KMS-11 (cell line): ENCODE measurements at regions not wholly inside any gene's neighbourhood (a gene's known extent, or its start where the extent isn't known, plus 50 kb on each side); places are given as distances from the start of the nearest gene placed in this dataset.

Source experiments
- H2AFZ ChIP-seq: fragments of 200-600 bp; sonication (generic); 2 replicates; pipeline ENCODE4 v1.6.1; 2016; ENCODE audit warnings: antibody characterized with exemption, mixed run types, low read depth
- H3K27ac ChIP-seq: fragments of 200-600 bp; sonication (generic); 2 replicates; pipeline ENCODE4 v1.6.1; 2016; ENCODE audit warnings: mild to moderate bottlenecking, mixed run types
- H3K27me3 ChIP-seq: fragments of 200-600 bp; sonication (generic); 2 replicates; pipeline ENCODE4 v1.6.1; 2017; ENCODE audit warnings: mild to moderate bottlenecking, low read depth, mixed run types, moderate library complexity; ENCODE audit not compliant: insufficient read depth
- H3K36me3 ChIP-seq: fragments of 200-600 bp; sonication (generic); 2 replicates; pipeline ENCODE4 v1.6.1; 2017; ENCODE audit warnings: mild to moderate bottlenecking, mixed run types; ENCODE audit not compliant: insufficient read depth
- H3K4me1 ChIP-seq: fragments of 200-600 bp; sonication (generic); 2 replicates; pipeline ENCODE4 v1.6.1; 2016; ENCODE audit warnings: mild to moderate bottlenecking, low read depth, mixed run types; ENCODE audit not compliant: poor library complexity, severe bottlenecking
- H3K4me2 ChIP-seq: fragments of 200-600 bp; sonication (generic); 2 replicates; pipeline ENCODE4 v1.7.0; 2016; ENCODE audit warnings: mild to moderate bottlenecking, mixed run types
- H3K4me3 ChIP-seq: fragments of 200-600 bp; sonication (generic); IDR thresholded peaks from 2 replicates; pipeline ENCODE4 v1.6.1; 2017; ENCODE audit warnings: low read depth, low read length, mixed read lengths; ENCODE audit not compliant: insufficient read depth
- H3K79me2 ChIP-seq: fragments of 200-600 bp; sonication (generic); 2 replicates; pipeline ENCODE4 v1.6.1; 2016; ENCODE audit warnings: low read depth, mixed run types; ENCODE audit not compliant: insufficient read depth
- H3K9ac ChIP-seq: fragments of 200-600 bp; sonication (generic); 2 replicates; pipeline ENCODE4 v1.6.1; 2016; ENCODE audit warnings: mild to moderate bottlenecking, mixed run types
- H4K20me1 ChIP-seq: fragments of 200-600 bp; sonication (generic); 2 replicates; pipeline ENCODE4 v1.6.1; 2016; ENCODE audit warnings: mild to moderate bottlenecking, mixed run types; ENCODE audit not compliant: insufficient read depth
- TF ChIP-seq, protein P1 (sequence below): fragments of 200-600 bp; sonication (generic); conservative IDR thresholded peaks from 2 replicates; pipeline ENCODE4 v1.6.1; 2017; ENCODE audit warnings: low read depth, mild to moderate bottlenecking, antibody characterized with exemption, low read length, moderate library complexity, mixed read lengths

DNA sequence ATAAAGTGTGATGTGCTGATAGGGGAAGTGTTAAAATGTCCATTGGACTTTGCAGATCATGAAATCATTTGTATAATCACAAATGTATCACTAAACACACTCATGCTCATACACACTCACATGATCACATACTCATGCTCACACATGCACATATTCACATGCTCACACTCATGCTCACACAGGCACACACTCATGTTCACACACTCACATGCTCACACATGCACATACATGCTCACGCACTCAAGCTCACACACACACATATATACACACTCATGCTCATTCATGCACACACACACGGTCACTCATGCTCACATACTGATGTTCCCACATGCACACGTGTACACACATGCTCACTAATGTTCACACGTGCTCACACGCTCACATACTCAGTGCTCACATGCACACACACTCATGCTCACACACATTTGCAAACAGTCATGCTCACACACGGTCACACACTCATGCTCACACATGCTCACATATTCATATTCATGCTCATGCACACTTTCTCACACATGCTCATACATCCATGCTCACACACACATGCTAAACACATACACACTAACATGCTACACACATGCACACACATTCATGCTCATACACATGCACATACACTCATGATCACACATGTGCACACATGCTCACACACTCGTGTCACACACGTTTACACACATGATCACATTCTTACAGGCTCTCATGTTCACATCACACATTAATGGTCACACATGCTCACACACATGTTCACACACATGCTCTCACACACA is 116.7 kb upstream of the GJB6 start:
- H3K36me3 ChIP-seq, result no peaks in the 10 kb centered on the region
- TF ChIP-seq, protein P1, sequence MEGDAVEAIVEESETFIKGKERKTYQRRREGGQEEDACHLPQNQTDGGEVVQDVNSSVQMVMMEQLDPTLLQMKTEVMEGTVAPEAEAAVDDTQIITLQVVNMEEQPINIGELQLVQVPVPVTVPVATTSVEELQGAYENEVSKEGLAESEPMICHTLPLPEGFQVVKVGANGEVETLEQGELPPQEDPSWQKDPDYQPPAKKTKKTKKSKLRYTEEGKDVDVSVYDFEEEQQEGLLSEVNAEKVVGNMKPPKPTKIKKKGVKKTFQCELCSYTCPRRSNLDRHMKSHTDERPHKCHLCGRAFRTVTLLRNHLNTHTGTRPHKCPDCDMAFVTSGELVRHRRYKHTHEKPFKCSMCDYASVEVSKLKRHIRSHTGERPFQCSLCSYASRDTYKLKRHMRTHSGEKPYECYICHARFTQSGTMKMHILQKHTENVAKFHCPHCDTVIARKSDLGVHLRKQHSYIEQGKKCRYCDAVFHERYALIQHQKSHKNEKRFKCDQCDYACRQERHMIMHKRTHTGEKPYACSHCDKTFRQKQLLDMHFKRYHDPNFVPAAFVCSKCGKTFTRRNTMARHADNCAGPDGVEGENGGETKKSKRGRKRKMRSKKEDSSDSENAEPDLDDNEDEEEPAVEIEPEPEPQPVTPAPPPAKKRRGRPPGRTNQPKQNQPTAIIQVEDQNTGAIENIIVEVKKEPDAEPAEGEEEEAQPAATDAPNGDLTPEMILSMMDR, result no peak
- H3K9ac ChIP-seq, result no peak overlapping the region
- H2AFZ ChIP-seq, result no peak overlapping the region
- no peak overlapping the region for H3K4me3 ChIP-seq
- H3K79me2 ChIP-seq, result no peaks in the 10 kb centered on the region
- no peaks in the 10 kb centered on the region for H4K20me1 ChIP-seq
- no peak overlapping the region for H3K27ac ChIP-seq
- H3K4me1 ChIP-seq, result no peaks in the 10 kb centered on the region
- H3K27me3 ChIP-seq, result no peaks in the 10 kb centered on the region
- no peak overlapping the region for H3K4me2 ChIP-seq

DNA sequence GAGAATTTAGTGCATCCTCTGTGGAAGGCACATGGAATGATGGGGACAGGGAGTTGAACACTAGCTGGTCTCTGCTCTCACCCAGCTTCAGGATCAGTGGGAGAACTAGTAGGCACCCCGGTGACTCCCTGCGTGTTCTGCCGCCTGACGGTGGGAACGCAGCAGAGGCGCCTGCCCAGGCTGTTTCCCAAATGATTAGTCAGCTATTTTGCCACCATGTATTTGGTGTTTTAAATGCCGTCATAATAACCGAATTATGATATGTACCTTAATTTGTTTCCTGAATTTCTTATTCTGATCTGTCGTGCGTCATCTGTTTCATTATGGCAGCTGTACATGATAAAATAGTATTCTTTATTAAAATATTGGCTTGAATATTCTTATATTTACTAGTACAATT is 115.9 kb upstream of the GJB6 start:
- Histone ChIP-seq H3K4me1 (no peaks in the 10 kb centered on the region), H4K20me1 (no peaks in the 10 kb centered on the region), H2AFZ (no peak overlapping the region), H3K4me2 (no peak overlapping the region), H3K27me3 (no peaks in the 10 kb centered on the region), H3K4me3 (no peak overlapping the region), H3K36me3 (no peaks in the 10 kb centered on the region), H3K79me2 (no peaks in the 10 kb centered on the region), H3K9ac (no peak overlapping the region), H3K27ac (no peak overlapping the region)
- TF ChIP-seq, protein P1, result no peak

DNA sequence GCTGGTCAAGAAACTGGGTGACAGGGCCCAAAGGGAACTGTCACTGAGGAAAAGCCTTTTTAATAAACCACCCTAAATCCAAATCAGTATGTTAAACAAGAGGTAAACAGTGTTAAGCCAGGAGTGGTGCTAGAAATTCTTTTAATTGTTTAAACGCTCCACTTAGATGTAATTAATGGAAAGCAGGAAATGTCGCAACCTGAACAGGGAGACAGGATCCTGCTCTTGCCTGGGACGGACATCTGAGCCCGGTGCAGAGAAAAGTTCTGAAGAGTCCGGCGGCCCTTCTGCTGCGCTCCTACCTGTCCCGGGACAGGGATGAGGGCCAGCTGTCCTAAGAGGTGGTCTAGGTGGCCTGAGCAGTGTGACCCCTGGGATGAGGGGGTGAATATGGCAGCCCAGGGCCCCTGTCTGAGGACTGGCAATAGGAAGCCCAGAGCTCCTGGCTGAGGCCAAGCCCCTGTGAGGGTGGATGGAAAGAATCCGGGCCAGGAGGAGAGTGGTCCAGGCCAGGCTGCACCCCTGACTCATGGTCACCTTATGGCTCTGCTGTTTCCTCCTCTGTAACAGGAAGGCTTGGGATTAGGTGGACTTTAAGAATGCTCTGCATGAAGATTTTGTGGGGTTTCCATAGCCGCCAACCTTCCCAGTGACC is 112.8 kb upstream of the GJB6 start:
- no peaks in the 10 kb centered on the region for H3K36me3 ChIP-seq
- TF ChIP-seq, protein P1, result no peak
- H3K79me2 ChIP-seq, result no peaks in the 10 kb centered on the region
- H2AFZ ChIP-seq, result no peak overlapping the region
- H3K9ac ChIP-seq, result no peak overlapping the region
- H3K27me3 ChIP-seq, result no peaks in the 10 kb centered on the region
- H3K27ac ChIP-seq, result no peak overlapping the region
- H3K4me3 ChIP-seq, result no peak overlapping the region
- no peaks in the 10 kb centered on the region for H3K4me1 ChIP-seq
- no peaks in the 10 kb centered on the region for H4K20me1 ChIP-seq
- no peak overlapping the region for H3K4me2 ChIP-seq

DNA sequence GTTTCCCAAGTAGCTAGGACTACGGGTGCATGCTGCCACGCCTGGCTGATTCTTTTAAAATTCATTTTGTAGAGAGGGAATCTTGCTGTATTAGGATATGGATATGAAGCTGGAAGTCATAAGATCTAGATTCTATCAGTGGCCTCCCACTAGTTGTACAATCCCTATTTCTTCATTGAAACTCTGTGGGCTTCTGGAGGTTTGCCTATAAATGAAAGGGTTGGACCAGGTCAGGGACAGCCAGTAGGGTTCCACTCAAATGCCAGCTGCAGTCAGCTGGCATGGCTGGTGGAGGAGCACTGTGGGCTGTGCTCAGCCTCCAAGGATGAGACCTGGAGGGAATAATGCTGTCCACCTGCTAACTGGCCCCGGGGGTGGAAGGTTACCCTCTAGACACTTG is 110.2 kb upstream of the GJB6 start:
- Histone ChIP-seq H3K4me2 (no peak overlapping the region), H3K4me1 (no peaks in the 10 kb centered on the region), H3K4me3 (no peak overlapping the region), H3K27me3 (no peaks in the 10 kb centered on the region), H3K36me3 (no peaks in the 10 kb centered on the region), H4K20me1 (no peaks in the 10 kb centered on the region), H2AFZ (no peak overlapping the region), H3K9ac (no peak overlapping the region), H3K79me2 (no peaks in the 10 kb centered on the region), H3K27ac (no peak overlapping the region)
- TF ChIP-seq, protein P1, result no peak
